GM18517 (cell line): ENCODE measurements at regions not wholly inside any gene's neighbourhood (a gene's known extent, or its start where the extent isn't known, plus 50 kb on each side); places are given as distances from the start of the nearest gene placed in this dataset.
"Not testable (repeated sequence)": the region's sequence is repeated elsewhere in the genome, so short reads cannot be mapped to it uniquely, and the experiment has no call there.

Source experiments
- ATAC-seq: cut with Tn5 transposase; IDR thresholded peaks from one replicate; pipeline ENCODE4 v1.9.1; 2021; ENCODE audit warnings: mild to moderate bottlenecking, moderate library complexity; ENCODE audit not compliant: unreplicated experiment

GRCh38 chr4:66766557-66766956, 778.7 kb downstream of the CENPC start:
- no peak for ATAC-seq

- no peak for ATAC-seq
Measured at GRCh38 chr4:66750273-66750672, 795.0 kb downstream of the CENPC start.

- ATAC-seq = not testable (repeated sequence)
Measured at GRCh38 chr4:66746918-66747317, 798.4 kb downstream of the CENPC start.

GRCh38 chr4:66741081-66741480, 804.2 kb downstream of the CENPC start:
- no peak for ATAC-seq

GRCh38 chr4:66736606-66737005, 808.7 kb downstream of the CENPC start:
- no peak for ATAC-seq

GRCh38 chr4:66728280-66728679, 817.0 kb downstream of the CENPC start:
- no peak for ATAC-seq

- ATAC-seq = not testable (repeated sequence)
Measured at GRCh38 chr4:66712301-66712921, 832.9 kb downstream of the CENPC start.

- no peak for ATAC-seq
Measured at GRCh38 chr4:66704243-66704642, 841.1 kb downstream of the CENPC start.

GRCh38 chr4:66694739-66695138, 850.6 kb downstream of the CENPC start:
- ATAC-seq = no peak

GRCh38 chr4:66693694-66694093, 851.6 kb downstream of the CENPC start:
- ATAC-seq = no peak

GRCh38 chr4:66691101-66691500, 854.2 kb downstream of the CENPC start:
- no peak for ATAC-seq

- no peak for ATAC-seq
Measured at GRCh38 chr4:66688674-66689073, 856.6 kb downstream of the CENPC start.

GRCh38 chr4:66687459-66687858, 857.8 kb downstream of the CENPC start:
- ATAC-seq = no peak

GRCh38 chr4:66681962-66682361, 863.3 kb downstream of the CENPC start:
- no peak for ATAC-seq

GRCh38 chr4:66667249-66667648, 878.1 kb downstream of the CENPC start:
- no peak for ATAC-seq

GRCh38 chr4:66662620-66663019, 882.7 kb downstream of the CENPC start:
- no peak for ATAC-seq

GRCh38 chr4:66658809-66659208, 886.5 kb downstream of the CENPC start:
- ATAC-seq = no peak

- no peak for ATAC-seq
Measured at GRCh38 chr4:66655505-66655904, 889.8 kb downstream of the CENPC start.

- ATAC-seq = no peak
Measured at GRCh38 chr4:66653937-66654336, 891.4 kb downstream of the CENPC start.

GRCh38 chr4:66649236-66649635, 896.1 kb downstream of the CENPC start:
- ATAC-seq = no peak

GRCh38 chr4:66647926-66648325, 897.4 kb downstream of the CENPC start:
- ATAC-seq = no peak

GRCh38 chr4:66647476-66647875, 897.8 kb downstream of the CENPC start:
- ATAC-seq = no peak

- no peak for ATAC-seq
Measured at GRCh38 chr4:66640233-66640990, 904.9 kb downstream of the CENPC start.
